HG03442 (cell line): ENCODE measurements at regions not wholly inside any gene's neighbourhood (a gene's known extent, or its start where the extent isn't known, plus 50 kb on each side); places are given as distances from the start of the nearest gene placed in this dataset.
"Not testable (repeated sequence)": the region's sequence is repeated elsewhere in the genome, so short reads cannot be mapped to it uniquely, and the experiment has no call there.

Experiments
- ATAC-seq: cut with Tn5 transposase; IDR thresholded peaks from one replicate; pipeline ENCODE4 v1.9.1; 2021; ENCODE audit warnings: mild to moderate bottlenecking, moderate library complexity; ENCODE audit not compliant: unreplicated experiment

- ATAC-seq = not testable (repeated sequence)
Observed at GRCh38 chr7:142507066-142507465, 242.2 kb upstream of the PRSS1 start.

GRCh38 chr7:142506601-142507000 lies 242.7 kb upstream of the PRSS1 start:
- ATAC-seq = no peak

- ATAC-seq = not testable (repeated sequence)
Observed at GRCh38 chr7:142503949-142504348, 245.3 kb upstream of the PRSS1 start.

- ATAC-seq = no peak
Observed at GRCh38 chr7:142503036-142503435, 245.2 kb upstream of the PRSS58 start.

GRCh38 chr7:142501434-142501833 lies 243.6 kb upstream of the PRSS58 start:
- ATAC-seq = no peak

- ATAC-seq = no peak
Observed at GRCh38 chr7:142500366-142500765, 242.5 kb upstream of the PRSS58 start.

GRCh38 chr7:142499635-142500034 lies 241.8 kb upstream of the PRSS58 start:
- ATAC-seq = no peak

- ATAC-seq = no peak
Observed at GRCh38 chr7:142498364-142498763, 240.5 kb upstream of the PRSS58 start.

GRCh38 chr7:142496545-142496991 lies 238.7 kb upstream of the PRSS58 start:
- ATAC-seq = peak; percentile 76

- not testable (repeated sequence) for ATAC-seq
Observed at GRCh38 chr7:142495879-142496278, 238.0 kb upstream of the PRSS58 start.

- ATAC-seq = not testable (repeated sequence)
Observed at GRCh38 chr7:142495301-142495700, 237.4 kb upstream of the PRSS58 start.

- no peak for ATAC-seq
Observed at GRCh38 chr7:142494021-142494420, 236.2 kb upstream of the PRSS58 start.

- no peak for ATAC-seq
Observed at GRCh38 chr7:142488842-142489241, 231.0 kb upstream of the PRSS58 start.

- ATAC-seq = no peak
Observed at GRCh38 chr7:142488036-142488633, 230.3 kb upstream of the PRSS58 start.

- not testable (repeated sequence) for ATAC-seq
Observed at GRCh38 chr7:142487565-142487964, 229.7 kb upstream of the PRSS58 start.

- no peak for ATAC-seq
Observed at GRCh38 chr7:142487124-142487523, 229.3 kb upstream of the PRSS58 start.

- ATAC-seq = no peak
Observed at GRCh38 chr7:142485617-142486226, 227.9 kb upstream of the PRSS58 start.

GRCh38 chr7:142483659-142484317 lies 225.9 kb upstream of the PRSS58 start:
- no peak for ATAC-seq

GRCh38 chr7:142482891-142483658 lies 225.2 kb upstream of the PRSS58 start:
- peak; percentile 66 for ATAC-seq

- ATAC-seq = no peak
Observed at GRCh38 chr7:142481548-142481947, 223.7 kb upstream of the PRSS58 start.

GRCh38 chr7:142478479-142479220 lies 220.8 kb upstream of the PRSS58 start:
- peak; percentile 85 for ATAC-seq
